ENCODE measurements at regions not wholly inside any gene's neighbourhood (a gene's known extent, or its start where the extent isn't known, plus 50 kb on each side); places are given as distances from the start of the nearest gene placed in this dataset.

- TF ChIP-seq CTCF (conservative IDR thresholded peaks at IDR 0.05; ENCODE audit: low read length) = no peak
- TF ChIP-seq EZH2phosphoT487 (IDR thresholded peaks at IDR 0.05; ENCODE audit: borderline replicate concordance, low read depth, low read length) = no peak
These were observed 125.3 kb upstream of the CCN2 start for GRCh38 chr6:132076452-132076851.
